Activated naive CD4-positive, alpha-beta T cell treated with anti-CD3 and anti-CD28 coated beads, Interleukin-2, amount 50 U/mL, for 72 hours (primary cell): ENCODE measurements at regions not wholly inside any gene's neighbourhood (a gene's known extent, or its start where the extent isn't known, plus 50 kb on each side); places are given as distances from the start of the nearest gene placed in this dataset.

Experiments
- ATAC-seq, 2 donors: fragments of 150-1000 bp; cut with Tn5 transposase; 2 replicates each; pipeline ENCODE4 v1.10.0; 2021; ENCODE audit warnings: mild to moderate bottlenecking in 2 of 2, moderate library complexity in 2 of 2
- DNase-seq, 2 donors: peaks; one replicate each; pipeline ENCODE4 v3.0.0; 2021 to 2022; ENCODE audit warnings: low spot score in 2 of 2
- H3K27ac Mint-ChIP-seq, 2 donors: one replicate each; pipeline ENCODE4 v1.8.0; 2022; ENCODE audit warnings: mild to moderate bottlenecking in 2 of 2, mixed read lengths in 2 of 2
- H3K36me3 Mint-ChIP-seq, 2 donors: one replicate each; pipeline ENCODE4 v1.8.0; 2022; ENCODE audit warnings: mixed read lengths in 2 of 2
- H3K9me3 Mint-ChIP-seq, 2 donors: one replicate each; pipeline ENCODE4 v1.8.0; 2022; ENCODE audit warnings: mixed read lengths in 2 of 2

- ATAC-seq (no peak), DNase-seq (no peak)
- H3K27ac Mint-ChIP-seq: peak overlapping the region in 1 of 2 donors; percentile 31
- H3K36me3 Mint-ChIP-seq: no peaks in the 10 kb centered on the region
- H3K9me3 Mint-ChIP-seq: no peaks in the 10 kb centered on the region
These were observed 50.0 kb upstream of the TFRC start for GRCh38 chr3:196131921-196132320.
